Activated naive CD4-positive, alpha-beta T cell treated with anti-CD3 and anti-CD28 coated beads, Interleukin-2, amount 50 U/mL, for 16 hours (primary cell): ENCODE measurements at regions not wholly inside any gene's neighbourhood (a gene's known extent, or its start where the extent isn't known, plus 50 kb on each side); places are given as distances from the start of the nearest gene placed in this dataset.

Experiments
- DNase-seq: peaks from one replicate; pipeline ENCODE4 v3.0.0-alpha.2; 2020

GRCh38 chr14:95442016-95442632 is 74.3 kb downstream of the SYNE3 start:
- no peak for DNase-seq

GRCh38 chr14:95440951-95441350 is 75.5 kb downstream of the SYNE3 start:
- no peak for DNase-seq

GRCh38 chr14:95440496-95440895 is 76.0 kb downstream of the SYNE3 start:
- no peak for DNase-seq

GRCh38 chr14:95439881-95440280 is 76.6 kb downstream of the SYNE3 start:
- no peak for DNase-seq

GRCh38 chr14:95437715-95438114 is 78.7 kb downstream of the SYNE3 start:
- no peak for DNase-seq

GRCh38 chr14:95436354-95436753 is 80.1 kb downstream of the SYNE3 start:
- no peak for DNase-seq

- no peak for DNase-seq
Observed at GRCh38 chr14:95434121-95434520, 82.3 kb downstream of the SYNE3 start.

GRCh38 chr14:95433094-95433478 is 83.4 kb downstream of the SYNE3 start:
- DNase-seq, result no peak

GRCh38 chr14:95432144-95433093 is 84.0 kb downstream of the SYNE3 start:
- DNase-seq, result no peak

- no peak for DNase-seq
Observed at GRCh38 chr14:95431199-95432143, 85.0 kb downstream of the SYNE3 start.

GRCh38 chr14:95428557-95428956 is 87.9 kb downstream of the SYNE3 start:
- no peak for DNase-seq

- DNase-seq, result no peak
Observed at GRCh38 chr14:95426116-95426475, 90.4 kb downstream of the SYNE3 start.

GRCh38 chr14:95425369-95426115 is 90.9 kb downstream of the SYNE3 start:
- DNase-seq, result no peak

GRCh38 chr14:95424529-95424928 is 91.9 kb downstream of the SYNE3 start:
- DNase-seq, result no peak

- DNase-seq, result no peak
Observed at GRCh38 chr14:95421741-95422140, 94.7 kb downstream of the SYNE3 start.

- no peak for DNase-seq
Observed at GRCh38 chr14:95420060-95420459, 96.4 kb downstream of the SYNE3 start.

GRCh38 chr14:95419569-95419968 is 96.9 kb downstream of the SYNE3 start:
- DNase-seq, result no peak

- no peak for DNase-seq
Observed at GRCh38 chr14:95418858-95419257, 97.6 kb downstream of the SYNE3 start.

GRCh38 chr14:95417492-95417891 is 97.8 kb upstream of the CLMN start:
- DNase-seq, result no peak

GRCh38 chr14:95415993-95416392 is 96.3 kb upstream of the CLMN start:
- DNase-seq, result no peak

GRCh38 chr14:95413289-95414215 is 93.8 kb upstream of the CLMN start:
- no peak for DNase-seq
